OCI-LY7 (cell line): ENCODE measurements at regions not wholly inside any gene's neighbourhood (a gene's known extent, or its start where the extent isn't known, plus 50 kb on each side); places are given as distances from the start of the nearest gene placed in this dataset.
A peak's percentile ranks its signal among the peaks of the same experiment; 100 is the strongest.

Source experiments
- CTCF ChIP-seq: fragments of 200-600 bp; sonication (generic); conservative IDR thresholded peaks from 2 replicates; pipeline ENCODE4 v1.5.1; 2014; ENCODE audit warnings: mild to moderate bottlenecking, antibody characterized with exemption, low read length, moderate library complexity, mixed read lengths
- EZH2phosphoT487 ChIP-seq: fragments of 200-600 bp; sonication (generic); IDR thresholded peaks from 2 replicates; pipeline ENCODE4 v1.6.1; 2018; ENCODE audit warnings: low read depth, borderline replicate concordance, mild to moderate bottlenecking, mixed run types, antibody characterized with exemption, low read length, moderate library complexity, mixed read lengths

GRCh38 chr3:21170964-21171363 is 580.0 kb downstream of the ZNF385D start:
- TF ChIP-seq CTCF: peak; percentile 75
- TF ChIP-seq EZH2phosphoT487: no peak
